ENCODE measurements at regions not wholly inside any gene's neighbourhood (a gene's known extent, or its start where the extent isn't known, plus 50 kb on each side); places are given as distances from the start of the nearest gene placed in this dataset.

DNA sequence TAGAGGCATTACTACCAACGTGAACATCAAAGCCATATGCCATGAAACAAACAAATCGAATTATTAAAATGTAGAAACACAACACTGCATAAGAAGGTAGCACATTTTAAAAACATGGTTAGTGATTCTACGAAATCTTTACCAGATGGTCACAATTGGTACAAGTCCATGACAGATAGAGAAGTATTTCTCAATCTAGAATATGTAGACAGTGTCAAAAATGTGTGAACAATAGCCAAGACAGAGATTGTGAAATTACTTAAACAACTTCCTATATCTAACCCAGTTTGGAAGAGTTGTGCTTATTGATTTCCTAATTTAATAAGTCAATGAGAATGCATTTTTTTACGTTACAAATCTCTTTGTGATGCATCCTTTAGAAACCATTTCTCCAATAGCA lies 1121.6 kb downstream of the MAT2B start:
- TF ChIP-seq POLR2A (IDR thresholded peaks at IDR 0.05; ENCODE audit: extremely low read depth, insufficient read length): no peak
- TF ChIP-seq, protein P1, sequence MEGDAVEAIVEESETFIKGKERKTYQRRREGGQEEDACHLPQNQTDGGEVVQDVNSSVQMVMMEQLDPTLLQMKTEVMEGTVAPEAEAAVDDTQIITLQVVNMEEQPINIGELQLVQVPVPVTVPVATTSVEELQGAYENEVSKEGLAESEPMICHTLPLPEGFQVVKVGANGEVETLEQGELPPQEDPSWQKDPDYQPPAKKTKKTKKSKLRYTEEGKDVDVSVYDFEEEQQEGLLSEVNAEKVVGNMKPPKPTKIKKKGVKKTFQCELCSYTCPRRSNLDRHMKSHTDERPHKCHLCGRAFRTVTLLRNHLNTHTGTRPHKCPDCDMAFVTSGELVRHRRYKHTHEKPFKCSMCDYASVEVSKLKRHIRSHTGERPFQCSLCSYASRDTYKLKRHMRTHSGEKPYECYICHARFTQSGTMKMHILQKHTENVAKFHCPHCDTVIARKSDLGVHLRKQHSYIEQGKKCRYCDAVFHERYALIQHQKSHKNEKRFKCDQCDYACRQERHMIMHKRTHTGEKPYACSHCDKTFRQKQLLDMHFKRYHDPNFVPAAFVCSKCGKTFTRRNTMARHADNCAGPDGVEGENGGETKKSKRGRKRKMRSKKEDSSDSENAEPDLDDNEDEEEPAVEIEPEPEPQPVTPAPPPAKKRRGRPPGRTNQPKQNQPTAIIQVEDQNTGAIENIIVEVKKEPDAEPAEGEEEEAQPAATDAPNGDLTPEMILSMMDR (IDR thresholded peaks at IDR 0.05; ENCODE audit: low read depth, low read length): no peak
- TF ChIP-seq, protein P2, sequence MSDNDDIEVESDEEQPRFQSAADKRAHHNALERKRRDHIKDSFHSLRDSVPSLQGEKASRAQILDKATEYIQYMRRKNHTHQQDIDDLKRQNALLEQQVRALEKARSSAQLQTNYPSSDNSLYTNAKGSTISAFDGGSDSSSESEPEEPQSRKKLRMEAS (IDR thresholded peaks at IDR 0.05; ENCODE audit: low read depth, low read length): no peak

Data from NB4 (cell line).